ENCODE measurements at regions not wholly inside any gene's neighbourhood (a gene's known extent, or its start where the extent isn't known, plus 50 kb on each side); places are given as distances from the start of the nearest gene placed in this dataset.

DNA sequence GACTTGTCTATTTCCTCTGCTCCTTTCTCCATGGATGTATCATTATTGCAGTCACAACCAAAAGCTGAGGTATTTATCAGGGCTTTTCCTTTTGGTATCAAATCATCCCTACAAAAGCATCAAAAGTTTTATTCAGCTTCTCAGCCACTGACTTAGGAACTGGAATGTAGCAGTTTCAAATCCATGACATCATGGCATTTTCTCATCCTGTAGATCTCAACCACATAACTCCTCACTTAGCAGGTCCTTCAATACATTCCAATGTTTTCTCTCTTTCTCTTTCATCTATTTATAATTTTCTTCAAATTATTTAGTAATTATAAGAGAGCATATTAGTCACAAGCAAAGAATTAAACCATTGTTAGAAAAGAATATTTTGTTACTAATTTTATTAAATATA lies 537.4 kb upstream of the SORCS1 start:
- TF ChIP-seq, protein P1, sequence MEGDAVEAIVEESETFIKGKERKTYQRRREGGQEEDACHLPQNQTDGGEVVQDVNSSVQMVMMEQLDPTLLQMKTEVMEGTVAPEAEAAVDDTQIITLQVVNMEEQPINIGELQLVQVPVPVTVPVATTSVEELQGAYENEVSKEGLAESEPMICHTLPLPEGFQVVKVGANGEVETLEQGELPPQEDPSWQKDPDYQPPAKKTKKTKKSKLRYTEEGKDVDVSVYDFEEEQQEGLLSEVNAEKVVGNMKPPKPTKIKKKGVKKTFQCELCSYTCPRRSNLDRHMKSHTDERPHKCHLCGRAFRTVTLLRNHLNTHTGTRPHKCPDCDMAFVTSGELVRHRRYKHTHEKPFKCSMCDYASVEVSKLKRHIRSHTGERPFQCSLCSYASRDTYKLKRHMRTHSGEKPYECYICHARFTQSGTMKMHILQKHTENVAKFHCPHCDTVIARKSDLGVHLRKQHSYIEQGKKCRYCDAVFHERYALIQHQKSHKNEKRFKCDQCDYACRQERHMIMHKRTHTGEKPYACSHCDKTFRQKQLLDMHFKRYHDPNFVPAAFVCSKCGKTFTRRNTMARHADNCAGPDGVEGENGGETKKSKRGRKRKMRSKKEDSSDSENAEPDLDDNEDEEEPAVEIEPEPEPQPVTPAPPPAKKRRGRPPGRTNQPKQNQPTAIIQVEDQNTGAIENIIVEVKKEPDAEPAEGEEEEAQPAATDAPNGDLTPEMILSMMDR (conservative IDR thresholded peaks at IDR 0.05; ENCODE audit: low read length) = no peak
- TF ChIP-seq EZH2phosphoT487 (IDR thresholded peaks at IDR 0.05; ENCODE audit: borderline replicate concordance, low read depth, low read length) = no peak

Data from OCI-LY7 (cell line).